Epithelial cell of esophagus (primary cell): ENCODE measurements at regions not wholly inside any gene's neighbourhood (a gene's known extent, or its start where the extent isn't known, plus 50 kb on each side); places are given as distances from the start of the nearest gene placed in this dataset.

Source experiments
- DNase-seq: peaks from one replicate; pipeline ENCODE4 v3.0.0; 2010; ENCODE audit warnings: low read depth
- H3K4me3 ChIP-seq: 2 replicates; pipeline ENCODE4 v1.5.1; 2011; ENCODE audit warnings: mild to moderate bottlenecking, low read length, control low read depth
- CTCF ChIP-seq: IDR thresholded peaks from 2 replicates; pipeline ENCODE4 v1.5.1; 2011; ENCODE audit warnings: low read depth, mild to moderate bottlenecking, low read length, control low read depth, inconsistent platforms; ENCODE audit not compliant: insufficient read depth; ENCODE audit errors: missing control alignments

GRCh38 chr6:105739764-105740163 is 336.9 kb upstream of the PREP start:
- DNase-seq, result no peak
- TF ChIP-seq CTCF, result no peak
- no peak overlapping the region for H3K4me3 ChIP-seq

- TF ChIP-seq CTCF, result peak; percentile 58
- peak; percentile 56 for DNase-seq
- no peak overlapping the region for H3K4me3 ChIP-seq
Observed at GRCh38 chr6:105733556-105734162, 330.8 kb upstream of the PREP start.

GRCh38 chr6:105728995-105729394 is 326.1 kb upstream of the PREP start:
- DNase-seq, result no peak
- TF ChIP-seq CTCF, result no peak

GRCh38 chr6:105726902-105727655 is 324.2 kb upstream of the PREP start:
- TF ChIP-seq CTCF, result no peak
- no peak overlapping the region for H3K4me3 ChIP-seq
- peak; percentile 87 for DNase-seq

More at GRCh38 chr6:105728995-105729394, 326.1 kb upstream of the PREP start:
- no peak overlapping the region for H3K4me3 ChIP-seq

- DNase-seq, result peak; percentile 69
- no peak overlapping the region for H3K4me3 ChIP-seq
- no peak for TF ChIP-seq CTCF
Observed at GRCh38 chr6:105714846-105715245, 312.0 kb upstream of the PREP start.

GRCh38 chr6:105713474-105714118 is 310.7 kb upstream of the PREP start:
- no peak for DNase-seq
- no peak overlapping the region for H3K4me3 ChIP-seq
- no peak for TF ChIP-seq CTCF
